H9 (cell line): ENCODE measurements at regions not wholly inside any gene's neighbourhood (a gene's known extent, or its start where the extent isn't known, plus 50 kb on each side); places are given as distances from the start of the nearest gene placed in this dataset.
A peak's percentile ranks its signal among the peaks of the same experiment; 100 is the strongest.

Experiments
- DNase-seq: peaks from one replicate; pipeline ENCODE4 v3.0.0-alpha.2; 2017
- H2AFZ ChIP-seq: one replicate; pipeline ENCODE4 v1.6.1; 2013; ENCODE audit warnings: mild to moderate bottlenecking, low read length, control low read depth, moderate library complexity
- H2AK5ac ChIP-seq: 2 replicates; pipeline ENCODE4 v1.6.1; 2013; ENCODE audit warnings: low read length, control low read depth, mixed read lengths; ENCODE audit not compliant: insufficient read length
- H2BK120ac ChIP-seq: one replicate; pipeline ENCODE4 v1.6.1; 2013; ENCODE audit warnings: low read depth, mild to moderate bottlenecking, low read length, control low read depth, inconsistent platforms; ENCODE audit not compliant: poor library complexity, severe bottlenecking
- H2BK12ac ChIP-seq: 2 replicates; pipeline ENCODE4 v1.6.1; 2013; ENCODE audit warnings: low read length, control low read depth, mixed read lengths, low read depth; ENCODE audit not compliant: insufficient read length
- H2BK15ac ChIP-seq: 2 replicates; pipeline ENCODE4 v1.6.1; 2013; ENCODE audit warnings: low read depth, low read length, control low read depth
- H2BK20ac ChIP-seq: one replicate; pipeline ENCODE4 v1.6.1; 2013; ENCODE audit warnings: low read depth, mild to moderate bottlenecking, low read length, control low read depth, inconsistent platforms; ENCODE audit not compliant: poor library complexity, severe bottlenecking
- H2BK5ac ChIP-seq: 2 replicates; pipeline ENCODE4 v1.6.1; 2013; ENCODE audit warnings: low read length, control low read depth, mixed read lengths; ENCODE audit not compliant: insufficient read length
- H3K14ac ChIP-seq: 2 replicates; pipeline ENCODE4 v1.6.1; 2013; ENCODE audit warnings: low read length, control low read depth; ENCODE audit not compliant: insufficient read depth
- H3K18ac ChIP-seq: 2 replicates; pipeline ENCODE4 v1.6.1; 2013; ENCODE audit warnings: low read depth, mild to moderate bottlenecking, mixed read lengths, low read length, control low read depth; ENCODE audit not compliant: insufficient read length
- H3K23ac ChIP-seq: 2 replicates; pipeline ENCODE4 v1.6.1; 2013; ENCODE audit warnings: low read length, control low read depth, mixed read lengths, low read depth; ENCODE audit not compliant: insufficient read length
- H3K23me2 ChIP-seq: 2 replicates; pipeline ENCODE4 v1.6.1; 2013; ENCODE audit warnings: low read depth, mild to moderate bottlenecking, mixed read lengths, low read length, control low read depth; ENCODE audit not compliant: insufficient read length, poor library complexity, severe bottlenecking
- H3K27ac ChIP-seq: 2 replicates; pipeline ENCODE4 v1.5.1; 2013; ENCODE audit warnings: low read length, control low read depth, mixed read lengths, low read depth; ENCODE audit not compliant: insufficient read length
- H3K27me3 ChIP-seq: 2 replicates; pipeline ENCODE4 v1.6.1; 2013; ENCODE audit warnings: low read length, control low read depth, inconsistent platforms; ENCODE audit not compliant: insufficient read depth
- H3K4ac ChIP-seq: 2 replicates; pipeline ENCODE4 v1.6.1; 2013; ENCODE audit warnings: low read depth, mild to moderate bottlenecking, control low read depth, inconsistent platforms, low read length, moderate library complexity
- H3K4me1 ChIP-seq: 2 replicates; pipeline ENCODE4 v1.6.1; 2013; ENCODE audit warnings: low read length, control low read depth, inconsistent platforms; ENCODE audit not compliant: insufficient read depth
- H3K4me2 ChIP-seq: 2 replicates; pipeline ENCODE4 v1.6.1; 2013; ENCODE audit warnings: low read length, control low read depth, mixed read lengths; ENCODE audit not compliant: insufficient read length, insufficient read depth
- H3K56ac ChIP-seq: 2 replicates; pipeline ENCODE4 v1.6.1; 2013; ENCODE audit warnings: low read depth, mild to moderate bottlenecking, mixed read lengths, low read length, control low read depth; ENCODE audit not compliant: insufficient read length
- H3K79me1 ChIP-seq: 2 replicates; pipeline ENCODE4 v1.6.1; 2013; ENCODE audit warnings: low read depth, mild to moderate bottlenecking, moderate library complexity, low read length, control low read depth, inconsistent platforms; ENCODE audit not compliant: insufficient read depth, poor library complexity, severe bottlenecking
- H3K79me2 ChIP-seq: 2 replicates; pipeline ENCODE4 v1.6.1; 2013; ENCODE audit warnings: low read length, control low read depth, inconsistent platforms; ENCODE audit not compliant: insufficient read depth
- H3K9ac ChIP-seq: 2 replicates; pipeline ENCODE4 v1.6.1; 2013; ENCODE audit warnings: low read length, control low read depth, mixed read lengths; ENCODE audit not compliant: insufficient read length; ENCODE audit errors: extremely low read depth
- H3K9me3 ChIP-seq: one replicate; pipeline ENCODE4 v1.6.1; 2013; ENCODE audit warnings: low read depth, low read length, inconsistent platforms; ENCODE audit not compliant: control insufficient read depth
- H3T11ph ChIP-seq: one replicate; pipeline ENCODE4 v1.6.1; 2013; ENCODE audit warnings: mild to moderate bottlenecking, low read length, control low read depth, inconsistent platforms
- H4K20me1 ChIP-seq: one replicate; pipeline ENCODE4 v1.6.1; 2013; ENCODE audit not compliant: control insufficient read depth, insufficient read length, insufficient read depth
- H4K5ac ChIP-seq: 2 replicates; pipeline ENCODE4 v1.6.1; 2013; ENCODE audit warnings: low read depth, mild to moderate bottlenecking, mixed read lengths, low read length, control low read depth; ENCODE audit not compliant: insufficient read length
- H4K8ac ChIP-seq: replicated peaks from 2 replicates; pipeline ENCODE4 v1.6.1; 2013; ENCODE audit warnings: low read length, control low read depth, mixed read lengths, low read depth; ENCODE audit not compliant: insufficient read length
- H4K91ac ChIP-seq: 2 replicates; pipeline ENCODE4 v1.6.1; 2013; ENCODE audit warnings: low read depth, mild to moderate bottlenecking, moderate library complexity, mixed read lengths, low read length, control low read depth; ENCODE audit not compliant: insufficient read length
- H3K27ac Mint-ChIP-seq, 3 experiments: 2 replicates in 2 of 3; 3 replicates in 1 of 3; pipeline ENCODE4 v1.8.0; 2020 to 2021; ENCODE audit warnings: mixed read lengths in 3 of 3, mild to moderate bottlenecking in 1 of 3, moderate library complexity in 1 of 3
- H3K27me3 Mint-ChIP-seq: 2 replicates; pipeline ENCODE4 v1.8.0; 2021; ENCODE audit warnings: low read depth, mild to moderate bottlenecking, moderate library complexity, mixed read lengths
- H3K36me3 Mint-ChIP-seq, 3 experiments: 2 replicates in 2 of 3; 3 replicates in 1 of 3; pipeline ENCODE4 v1.8.0; 2020 to 2021; ENCODE audit warnings: low read depth in 3 of 3, mixed read lengths in 3 of 3; ENCODE audit not compliant: insufficient read depth in 1 of 3
- H3K4me1 Mint-ChIP-seq, 2 experiments: 2 replicates each; pipeline ENCODE4 v1.8.0; 2020; ENCODE audit warnings: mixed read lengths in 2 of 2
- H3K4me3 Mint-ChIP-seq, 2 experiments: 2 replicates in 1 of 2; 3 replicates in 1 of 2; pipeline ENCODE4 v1.8.0; 2020 to 2021; ENCODE audit warnings: mild to moderate bottlenecking in 2 of 2, mixed read lengths in 2 of 2, moderate library complexity in 1 of 2
- H3K9me3 Mint-ChIP-seq, 2 experiments: 2 replicates in 1 of 2; 3 replicates in 1 of 2; pipeline ENCODE4 v1.8.0; 2020; ENCODE audit warnings: mild to moderate bottlenecking in 2 of 2, mixed read lengths in 2 of 2, moderate library complexity in 1 of 2
- WGBS: extraction: QIAGEN DNeasy Blood & Tissue Kit; methylation state at CpG from one replicate; pipeline ENCODE4 v1.1.7; 2013; ENCODE audit warnings: missing lambda C conversion rate, low lambda C conversion rate, mixed read lengths; ENCODE audit not compliant: insufficient read length; ENCODE audit errors: extremely low coverage; 5-methylcytosine and 5-hydroxymethylcytosine counted together
- TF ChIP-seq, protein P1 (sequence below): fragments of 200-600 bp; sonication (generic); conservative IDR thresholded peaks from 3 replicates; pipeline ENCODE4 v1.8.0; 2021; ENCODE audit warnings: antibody characterized with exemption, mild to moderate bottlenecking

DNA sequence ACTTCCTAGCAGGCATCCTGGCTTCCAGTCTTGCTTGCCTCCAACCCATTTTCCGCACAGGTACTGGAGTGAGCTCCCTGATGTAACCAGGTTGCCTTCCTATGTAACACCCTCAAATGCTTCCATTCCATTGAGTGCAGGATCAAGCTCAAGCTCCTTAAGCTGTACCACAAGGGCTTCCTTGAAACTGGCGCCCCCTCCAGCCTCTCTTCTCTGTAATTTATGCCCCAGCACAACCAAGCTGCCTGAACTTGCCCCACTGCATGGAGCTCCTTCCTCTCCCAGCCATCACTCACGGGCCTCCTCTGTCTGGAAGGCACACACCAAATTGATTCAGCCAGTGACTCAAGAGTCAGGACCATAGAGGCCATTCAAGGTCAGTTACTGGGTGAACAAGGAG, 234.8 kb upstream of the RPL38 start:
- H3K27me3 ChIP-seq, result no peaks in the 10 kb centered on the region
- no peak overlapping the region for H3K27ac Mint-ChIP-seq

More for the DNA sequence above, 234.8 kb upstream of the RPL38 start:
- no peak overlapping the region for H2AK5ac ChIP-seq
- no peaks in the 10 kb centered on the region for H3K79me1 ChIP-seq
- DNase-seq, result no peak
- H3K56ac ChIP-seq, result no peak overlapping the region
- H3K23ac ChIP-seq, result no peak overlapping the region
- no peak overlapping the region for H2BK15ac ChIP-seq
- no peak overlapping the region for H2AFZ ChIP-seq
- H3K4me1 ChIP-seq, result no peaks in the 10 kb centered on the region
- H2BK12ac ChIP-seq, result no peak overlapping the region
- no peak overlapping the region for H3K4me2 ChIP-seq
- no peaks in the 10 kb centered on the region for H3K23me2 ChIP-seq
- no peak overlapping the region for H2BK20ac ChIP-seq
- no peak overlapping the region for H3K18ac ChIP-seq
- H3K9ac ChIP-seq, result no peak overlapping the region
- H3T11ph ChIP-seq, result no peak overlapping the region
- no peak overlapping the region for H4K5ac ChIP-seq
- no peak overlapping the region for H3K14ac ChIP-seq
- H3K79me2 ChIP-seq, result no peaks in the 10 kb centered on the region
- H3K36me3 Mint-ChIP-seq, result peaks cover 0 to 4% (median 0%) of the 10 kb centered on the region in 3 experiments; a peak in 1 of 7 replicates
- H3K4me3 Mint-ChIP-seq, result no peak overlapping the region
- TF ChIP-seq, protein P1, sequence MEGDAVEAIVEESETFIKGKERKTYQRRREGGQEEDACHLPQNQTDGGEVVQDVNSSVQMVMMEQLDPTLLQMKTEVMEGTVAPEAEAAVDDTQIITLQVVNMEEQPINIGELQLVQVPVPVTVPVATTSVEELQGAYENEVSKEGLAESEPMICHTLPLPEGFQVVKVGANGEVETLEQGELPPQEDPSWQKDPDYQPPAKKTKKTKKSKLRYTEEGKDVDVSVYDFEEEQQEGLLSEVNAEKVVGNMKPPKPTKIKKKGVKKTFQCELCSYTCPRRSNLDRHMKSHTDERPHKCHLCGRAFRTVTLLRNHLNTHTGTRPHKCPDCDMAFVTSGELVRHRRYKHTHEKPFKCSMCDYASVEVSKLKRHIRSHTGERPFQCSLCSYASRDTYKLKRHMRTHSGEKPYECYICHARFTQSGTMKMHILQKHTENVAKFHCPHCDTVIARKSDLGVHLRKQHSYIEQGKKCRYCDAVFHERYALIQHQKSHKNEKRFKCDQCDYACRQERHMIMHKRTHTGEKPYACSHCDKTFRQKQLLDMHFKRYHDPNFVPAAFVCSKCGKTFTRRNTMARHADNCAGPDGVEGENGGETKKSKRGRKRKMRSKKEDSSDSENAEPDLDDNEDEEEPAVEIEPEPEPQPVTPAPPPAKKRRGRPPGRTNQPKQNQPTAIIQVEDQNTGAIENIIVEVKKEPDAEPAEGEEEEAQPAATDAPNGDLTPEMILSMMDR, result peak; percentile 37; the same call in 2 of the 3 replicates
- no peaks in the 10 kb centered on the region for H3K9me3 ChIP-seq
- peaks cover 2 to 8% of the 10 kb centered on the region in 2 experiments; a peak in 2 of 4 replicates for H3K4me1 Mint-ChIP-seq
- H3K27me3 Mint-ChIP-seq, result peaks cover 24% of the 10 kb centered on the region
- H2BK120ac ChIP-seq, result no peak overlapping the region
- H4K20me1 ChIP-seq, result no peaks in the 10 kb centered on the region
- H3K9me3 Mint-ChIP-seq, result peaks cover 7 to 11% of the 10 kb centered on the region in 2 experiments
- H3K27ac ChIP-seq, result no peak overlapping the region
- H4K91ac ChIP-seq, result no peak overlapping the region
- H3K4ac ChIP-seq, result no peak overlapping the region
- H4K8ac ChIP-seq, result no peak overlapping the region
- H2BK5ac ChIP-seq, result no peak overlapping the region
- no CpG with 5 or more reads among the region's 3 CpGs for WGBS
